Stomach (tissue), 4 donors: ENCODE measurements at regions not wholly inside any gene's neighbourhood (a gene's known extent, or its start where the extent isn't known, plus 50 kb on each side); places are given as distances from the start of the nearest gene placed in this dataset.

Experiments used
- CTCF ChIP-seq, 7 experiments: fragments of 450-650 bp in 4 of 7; fragments of 200-600 bp in 3 of 7; sonication (generic) in 3 of 7; IDR thresholded peaks; one replicate each; pipeline ENCODE4 v1.5.1; 2016 to 2019; ENCODE audit warnings: antibody characterized with exemption in 7 of 7, control low read depth in 2 of 7, mild to moderate bottlenecking in 1 of 7
- POLR2A ChIP-seq, 4 donors: fragments of 450-650 bp; IDR thresholded peaks; one replicate each; pipeline ENCODE4 v1.6.1; 2016; ENCODE audit warnings: antibody characterized with exemption in 4 of 4, control low read depth in 2 of 4, mild to moderate bottlenecking in 1 of 4, moderate library complexity in 1 of 4

DNA sequence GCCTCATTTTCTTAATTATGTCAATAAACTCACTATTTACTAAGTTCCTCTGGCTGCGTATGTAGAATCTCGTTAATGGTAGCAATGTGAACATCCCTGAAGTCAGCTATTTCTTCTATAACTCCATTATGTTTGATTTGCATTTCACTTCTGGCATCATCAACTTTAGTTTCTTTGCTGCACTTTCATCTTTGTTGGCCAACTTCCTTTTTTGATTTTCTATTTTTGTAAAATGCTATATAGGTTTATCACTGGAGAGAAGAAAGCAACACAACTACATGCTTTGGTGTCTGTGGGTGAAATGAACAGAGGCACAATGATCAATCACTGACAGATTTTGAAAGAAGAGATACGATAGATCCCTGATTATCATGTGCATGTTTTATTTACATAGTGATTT is 58.5 kb upstream of the ATF7IP start:
- no peak for TF ChIP-seq CTCF (IDR thresholded peaks at IDR 0.05)
- TF ChIP-seq POLR2A (IDR thresholded peaks at IDR 0.05), result no peak
